CD14-positive monocyte (primary cell): ENCODE measurements at regions not wholly inside any gene's neighbourhood (a gene's known extent, or its start where the extent isn't known, plus 50 kb on each side); places are given as distances from the start of the nearest gene placed in this dataset.
"Not testable (repeated sequence)": the region's sequence is repeated elsewhere in the genome, so short reads cannot be mapped to it uniquely, and the experiment has no call there.

Experiments
- DNase-seq, 3 donors: peaks; one replicate each; pipeline ENCODE4 v3.0.0-alpha.2; 2011 to 2022
- H2AFZ ChIP-seq: 2 replicates; pipeline ENCODE4 v1.6.0; 2012; ENCODE audit warnings: mild to moderate bottlenecking, low read depth, low read length, inconsistent platforms; ENCODE audit not compliant: insufficient read depth, poor library complexity, severe bottlenecking
- H3K27ac ChIP-seq, 2 donors: 1 replicate in 1 of 2; 2 replicates in 1 of 2; pipeline ENCODE4 v1.5.1; 2012 to 2013; ENCODE audit warnings: low read length in 2 of 2, control low read depth in 1 of 2, inconsistent platforms in 1 of 2, low read depth in 1 of 2, mild to moderate bottlenecking in 1 of 2
- H3K27me3 ChIP-seq, 2 donors: one replicate each; pipeline versions ENCODE4 v1.6.0 to v1.6.1; 2011 to 2013; ENCODE audit warnings: low read length in 2 of 2; ENCODE audit not compliant: control insufficient read depth in 2 of 2, insufficient read depth in 2 of 2
- H3K36me3 ChIP-seq, 2 donors: replicated peaks in 1 of 2; 1 replicate in 1 of 2; 2 replicates in 1 of 2; pipeline versions ENCODE4 v1.5.1 to v1.6.1; 2012 to 2013; ENCODE audit warnings: low read length in 2 of 2, control low read depth in 1 of 2, inconsistent platforms in 1 of 2, mild to moderate bottlenecking in 1 of 2; ENCODE audit not compliant: insufficient read depth in 2 of 2, control insufficient read depth in 1 of 2
- H3K4me1 ChIP-seq, 2 donors: 1 replicate in 1 of 2; 2 replicates in 1 of 2; pipeline versions ENCODE4 v1.5.1 to v1.6.1; 2012 to 2013; ENCODE audit warnings: low read length in 2 of 2, control low read depth in 1 of 2, inconsistent platforms in 1 of 2, mild to moderate bottlenecking in 1 of 2, moderate library complexity in 1 of 2; ENCODE audit not compliant: insufficient read depth in 2 of 2, control insufficient read depth in 1 of 2
- H3K4me2 ChIP-seq: replicated peaks from 2 replicates; pipeline ENCODE3; 2012; ENCODE audit warnings: low read length, moderate library complexity, mild to moderate bottlenecking; ENCODE audit not compliant: poor library complexity, severe bottlenecking; ENCODE audit errors: extremely low read depth
- H3K4me3 ChIP-seq, 3 experiments: fragments of 200-600 bp in 1 of 3; sonication (generic) in 1 of 3; replicated peaks in 1 of 3; 1 replicate in 2 of 3; 2 replicates in 1 of 3; pipeline ENCODE4 v1.5.1; 2011 to 2013; ENCODE audit warnings: low read length in 3 of 3, mild to moderate bottlenecking in 3 of 3, control low read depth in 2 of 3, low read depth in 2 of 3, inconsistent platforms in 1 of 3, moderate library complexity in 1 of 3
- H3K79me2 ChIP-seq: 2 replicates; pipeline ENCODE4 v1.6.0; 2012; ENCODE audit warnings: mild to moderate bottlenecking, control low read depth, inconsistent platforms, low read length, moderate library complexity; ENCODE audit not compliant: insufficient read depth
- H3K9ac ChIP-seq: 2 replicates; pipeline ENCODE4 v1.6.0; 2017; ENCODE audit warnings: low read length, mild to moderate bottlenecking; ENCODE audit not compliant: insufficient read depth, poor library complexity, severe bottlenecking
- H3K9me3 ChIP-seq, 2 donors: replicated peaks in 1 of 2; 1 replicate in 1 of 2; 2 replicates in 1 of 2; pipeline versions ENCODE4 v1.5.1 to v1.6.1; 2012 to 2013; ENCODE audit warnings: low read length in 2 of 2, control low read depth in 1 of 2; ENCODE audit not compliant: control insufficient read depth in 1 of 2, insufficient read depth in 1 of 2
- H4K20me1 ChIP-seq: 2 replicates; pipeline ENCODE4 v1.6.0; 2012; ENCODE audit warnings: mild to moderate bottlenecking, low read length, control low read depth, moderate library complexity; ENCODE audit not compliant: insufficient read depth
- H3K27ac Mint-ChIP-seq, 7 donors: one replicate each; pipeline ENCODE4 v1.8.0; 2020; ENCODE audit warnings: mild to moderate bottlenecking in 7 of 7, mixed read lengths in 7 of 7, moderate library complexity in 6 of 7, inconsistent platforms in 2 of 7
- H3K27me3 Mint-ChIP-seq, 3 donors: one replicate each; pipeline ENCODE4 v1.8.0; 2021 to 2022; ENCODE audit warnings: low read depth in 3 of 3, mild to moderate bottlenecking in 3 of 3, mixed read lengths in 3 of 3, moderate library complexity in 3 of 3, inconsistent platforms in 1 of 3
- H3K36me3 Mint-ChIP-seq, 2 donors: one replicate each; pipeline ENCODE4 v1.8.0; 2020; ENCODE audit warnings: mixed read lengths in 2 of 2, inconsistent platforms in 1 of 2, mild to moderate bottlenecking in 1 of 2
- H3K4me1 Mint-ChIP-seq: one replicate; pipeline ENCODE4 v1.8.0; 2020; ENCODE audit warnings: mild to moderate bottlenecking, mixed read lengths
- H3K4me3 Mint-ChIP-seq, 2 donors: one replicate each; pipeline ENCODE4 v1.8.0; 2020; ENCODE audit warnings: mild to moderate bottlenecking in 2 of 2, mixed read lengths in 2 of 2, moderate library complexity in 1 of 2
- H3K9me3 Mint-ChIP-seq, 7 donors: one replicate each; pipeline ENCODE4 v1.8.0; 2020 to 2022; ENCODE audit warnings: mixed read lengths in 7 of 7, mild to moderate bottlenecking in 6 of 7, moderate library complexity in 6 of 7, inconsistent platforms in 2 of 7
- WGBS: methylation state at CpG from one replicate; pipeline ENCODE4 v1.1.5; 2013; ENCODE audit warnings: missing lambda C conversion rate; ENCODE audit not compliant: insufficient coverage; 5-methylcytosine and 5-hydroxymethylcytosine counted together
- intact Hi-C, 2 donors: fragments of 100-400 bp; cut with micrococcal nuclease; formaldehyde crosslinking; loops; one replicate each; pipeline versions ENCODE4 v1.15.0 to v1.15.1; 2023
- TF ChIP-seq, protein P1 (sequence below): fragments of 200-600 bp; IDR thresholded peaks from one replicate; pipeline ENCODE4 v1.8.0; 2022; ENCODE audit warnings: antibody characterized with exemption, mild to moderate bottlenecking

- H3K9ac ChIP-seq = no peak overlapping the region
- no peaks in the 10 kb centered on the region for H3K27me3 ChIP-seq
- no CpG with 5 or more reads among the region's 1 CpG for WGBS
- Mint-ChIP-seq H3K27me3 (peaks cover 0 to 2% (median 1%) of the 10 kb centered on the region in 3 donors), H3K4me3 (no peak overlapping the region), H3K9me3 (peaks cover 0 to 3% (median 1%) of the 10 kb centered on the region in 7 donors), H3K36me3 (no peaks in the 10 kb centered on the region), H3K27ac (no peak overlapping the region), H3K4me1 (no peaks in the 10 kb centered on the region)
- no peak overlapping the region for H3K4me2 ChIP-seq
- H3K4me3 ChIP-seq = no peak overlapping the region
- DNase-seq = no peak
- intact Hi-C loops = no loop called here
- H4K20me1 ChIP-seq = no peaks in the 10 kb centered on the region
- no peak overlapping the region for H2AFZ ChIP-seq
- H3K27ac ChIP-seq = no peak overlapping the region
- H3K4me1 ChIP-seq = no peaks in the 10 kb centered on the region
- H3K36me3 ChIP-seq = no peaks in the 10 kb centered on the region
- H3K79me2 ChIP-seq = no peaks in the 10 kb centered on the region
- TF ChIP-seq, protein P1, sequence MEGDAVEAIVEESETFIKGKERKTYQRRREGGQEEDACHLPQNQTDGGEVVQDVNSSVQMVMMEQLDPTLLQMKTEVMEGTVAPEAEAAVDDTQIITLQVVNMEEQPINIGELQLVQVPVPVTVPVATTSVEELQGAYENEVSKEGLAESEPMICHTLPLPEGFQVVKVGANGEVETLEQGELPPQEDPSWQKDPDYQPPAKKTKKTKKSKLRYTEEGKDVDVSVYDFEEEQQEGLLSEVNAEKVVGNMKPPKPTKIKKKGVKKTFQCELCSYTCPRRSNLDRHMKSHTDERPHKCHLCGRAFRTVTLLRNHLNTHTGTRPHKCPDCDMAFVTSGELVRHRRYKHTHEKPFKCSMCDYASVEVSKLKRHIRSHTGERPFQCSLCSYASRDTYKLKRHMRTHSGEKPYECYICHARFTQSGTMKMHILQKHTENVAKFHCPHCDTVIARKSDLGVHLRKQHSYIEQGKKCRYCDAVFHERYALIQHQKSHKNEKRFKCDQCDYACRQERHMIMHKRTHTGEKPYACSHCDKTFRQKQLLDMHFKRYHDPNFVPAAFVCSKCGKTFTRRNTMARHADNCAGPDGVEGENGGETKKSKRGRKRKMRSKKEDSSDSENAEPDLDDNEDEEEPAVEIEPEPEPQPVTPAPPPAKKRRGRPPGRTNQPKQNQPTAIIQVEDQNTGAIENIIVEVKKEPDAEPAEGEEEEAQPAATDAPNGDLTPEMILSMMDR = no peak
- peaks cover 0 to 5% of the 10 kb centered on the region in 2 donors for H3K9me3 ChIP-seq
These were observed 211.5 kb upstream of the FKBP1C start for GRCh38 chr6:62999796-63000195.

- H3K4me3 Mint-ChIP-seq, H3K4me1 Mint-ChIP-seq, H3K36me3 ChIP-seq, H3K9ac ChIP-seq, H3K27me3 Mint-ChIP-seq, H4K20me1 ChIP-seq, H3K27me3 ChIP-seq, H3K27ac ChIP-seq, H3K4me2 ChIP-seq, H3K79me2 ChIP-seq, H2AFZ ChIP-seq, H3K4me3 ChIP-seq, DNase-seq, H3K36me3 Mint-ChIP-seq, H3K4me1 ChIP-seq, H3K9me3 ChIP-seq, intact Hi-C loops, H3K27ac Mint-ChIP-seq: not testable (repeated sequence)
- 52% methylated on average over 2 of the region's 7 CpGs for WGBS
- peaks cover 0 to 11% (median 6%) of the 10 kb centered on the region in 7 donors for H3K9me3 Mint-ChIP-seq
These were observed 205.3 kb upstream of the FKBP1C start for GRCh38 chr6:63006018-63006417.

DNA sequence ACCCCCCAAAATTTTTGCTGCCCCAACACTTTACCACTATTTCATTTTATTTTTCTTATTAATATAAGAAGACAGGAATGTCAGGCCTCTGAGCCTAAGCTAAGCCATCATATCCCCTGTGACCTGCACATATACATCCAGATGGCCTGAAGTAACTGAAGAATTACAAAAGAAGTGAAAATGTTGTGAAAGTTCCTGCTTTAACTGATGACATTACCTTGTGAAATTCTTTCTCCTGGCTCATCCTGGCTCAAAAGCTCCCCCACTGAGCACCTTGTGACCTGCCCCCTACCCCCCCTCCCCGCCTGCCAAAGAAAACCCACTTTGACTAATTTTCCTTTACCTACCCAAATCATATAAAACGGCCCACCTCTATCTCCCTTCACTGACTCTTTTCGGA is 200.3 kb upstream of the FKBP1C start:
- H3K36me3 ChIP-seq, H3K4me2 ChIP-seq, H3K9me3 ChIP-seq, intact Hi-C loops, H3K9ac ChIP-seq, DNase-seq, H3K79me2 ChIP-seq, H3K27me3 ChIP-seq, H2AFZ ChIP-seq, H3K27me3 Mint-ChIP-seq, H3K4me1 Mint-ChIP-seq, H3K27ac Mint-ChIP-seq, H3K4me1 ChIP-seq, H4K20me1 ChIP-seq, H3K36me3 Mint-ChIP-seq, H3K4me3 Mint-ChIP-seq, H3K27ac ChIP-seq, H3K4me3 ChIP-seq: not testable (repeated sequence)
- no CpG with 5 or more reads among the region's 3 CpGs for WGBS
- peaks cover 0 to 11% (median 6%) of the 10 kb centered on the region in 7 donors for H3K9me3 Mint-ChIP-seq
